ENCODE measurements at regions not wholly inside any gene's neighbourhood (a gene's known extent, or its start where the extent isn't known, plus 50 kb on each side); places are given as distances from the start of the nearest gene placed in this dataset.
A peak's percentile ranks its signal among the peaks of the same experiment; 100 is the strongest.

DNA sequence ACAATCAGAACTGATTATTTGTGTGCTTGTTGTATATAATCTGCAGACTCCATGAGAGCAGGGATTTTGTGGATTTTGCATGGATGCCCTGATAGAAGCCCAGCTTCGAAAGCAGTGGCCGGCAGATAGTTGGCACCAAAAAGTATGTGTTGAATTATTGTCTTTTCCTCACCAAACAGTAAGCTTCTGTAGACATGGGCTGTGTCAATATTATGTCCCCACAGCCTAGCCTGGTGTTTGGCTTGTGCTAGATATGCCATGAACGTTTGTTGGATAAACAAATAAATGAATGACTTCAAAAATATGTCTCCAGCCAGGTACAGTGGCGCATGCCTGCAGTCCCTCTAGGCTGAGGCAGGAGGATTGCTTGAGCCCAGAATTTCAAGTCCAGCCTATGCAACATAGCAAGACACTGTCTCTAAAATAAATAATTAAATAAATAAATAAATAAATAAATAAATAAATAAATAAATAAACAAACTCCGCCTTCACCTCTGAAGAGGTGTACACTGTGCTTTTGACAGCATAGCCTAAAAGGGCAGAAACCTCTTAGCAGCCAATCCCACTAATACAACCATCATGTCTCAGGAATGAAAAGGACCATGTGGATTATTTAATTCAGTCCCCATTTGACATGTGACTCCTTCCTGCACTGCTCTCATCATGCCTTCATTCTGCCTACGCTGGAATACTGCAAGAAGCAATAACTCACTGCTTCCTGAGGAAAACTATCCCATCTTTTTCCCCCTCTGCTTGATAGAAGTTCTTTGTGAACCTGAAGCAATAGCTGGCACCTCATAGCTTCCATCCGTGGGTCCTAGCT, 335.2 kb downstream of the FBXW7 start (continued):
- TF ChIP-seq, protein P1, sequence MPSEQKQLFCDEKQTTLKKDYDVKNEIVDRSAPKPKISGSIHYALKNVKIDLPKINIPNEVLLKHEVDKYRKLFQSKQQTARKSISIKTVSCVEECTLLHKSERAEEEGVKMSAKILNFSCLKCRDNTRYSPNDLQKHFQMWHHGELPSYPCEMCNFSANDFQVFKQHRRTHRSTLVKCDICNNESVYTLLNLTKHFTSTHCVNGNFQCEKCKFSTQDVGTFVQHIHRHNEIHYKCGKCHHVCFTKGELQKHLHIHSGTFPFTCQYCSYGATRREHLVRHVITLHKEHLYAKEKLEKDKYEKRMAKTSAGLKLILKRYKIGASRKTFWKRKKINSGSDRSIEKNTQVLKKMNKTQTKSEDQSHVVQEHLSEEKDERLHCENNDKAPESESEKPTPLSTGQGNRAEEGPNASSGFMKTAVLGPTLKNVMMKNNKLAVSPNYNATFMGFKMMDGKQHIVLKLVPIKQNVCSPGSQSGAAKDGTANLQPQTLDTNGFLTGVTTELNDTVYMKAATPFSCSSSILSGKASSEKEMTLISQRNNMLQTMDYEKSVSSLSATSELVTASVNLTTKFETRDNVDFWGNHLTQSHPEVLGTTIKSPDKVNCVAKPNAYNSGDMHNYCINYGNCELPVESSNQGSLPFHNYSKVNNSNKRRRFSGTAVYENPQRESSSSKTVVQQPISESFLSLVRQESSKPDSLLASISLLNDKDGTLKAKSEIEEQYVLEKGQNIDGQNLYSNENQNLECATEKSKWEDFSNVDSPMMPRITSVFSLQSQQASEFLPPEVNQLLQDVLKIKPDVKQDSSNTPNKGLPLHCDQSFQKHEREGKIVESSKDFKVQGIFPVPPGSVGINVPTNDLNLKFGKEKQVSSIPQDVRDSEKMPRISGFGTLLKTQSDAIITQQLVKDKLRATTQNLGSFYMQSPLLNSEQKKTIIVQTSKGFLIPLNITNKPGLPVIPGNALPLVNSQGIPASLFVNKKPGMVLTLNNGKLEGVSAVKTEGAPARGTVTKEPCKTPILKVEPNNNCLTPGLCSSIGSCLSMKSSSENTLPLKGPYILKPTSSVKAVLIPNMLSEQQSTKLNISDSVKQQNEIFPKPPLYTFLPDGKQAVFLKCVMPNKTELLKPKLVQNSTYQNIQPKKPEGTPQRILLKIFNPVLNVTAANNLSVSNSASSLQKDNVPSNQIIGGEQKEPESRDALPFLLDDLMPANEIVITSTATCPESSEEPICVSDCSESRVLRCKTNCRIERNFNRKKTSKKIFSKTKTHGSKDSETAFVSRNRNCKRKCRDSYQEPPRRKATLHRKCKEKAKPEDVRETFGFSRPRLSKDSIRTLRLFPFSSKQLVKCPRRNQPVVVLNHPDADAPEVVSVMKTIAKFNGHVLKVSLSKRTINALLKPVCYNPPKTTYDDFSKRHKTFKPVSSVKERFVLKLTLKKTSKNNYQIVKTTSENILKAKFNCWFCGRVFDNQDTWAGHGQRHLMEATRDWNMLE (tag by site-specific recombination; conservative IDR thresholded peaks at IDR 0.05; ENCODE audit: low read depth) = peak; percentile 84
- TF ChIP-seq SCRT2 (tag by site-specific recombination; IDR thresholded peaks at IDR 0.05) (no peak), ZNF830 (tag by site-specific recombination; IDR thresholded peaks at IDR 0.05; ENCODE audit: low read depth) (no peak), ZNF248 (tag by site-specific recombination; IDR thresholded peaks at IDR 0.05) (no peak), ZNF792 (tag by site-specific recombination; IDR thresholded peaks at IDR 0.05) (no peak), ZNF600 (tag by site-specific recombination; IDR thresholded peaks at IDR 0.05) (no peak), ZNF23 (tag by site-specific recombination; IDR thresholded peaks at IDR 0.05; ENCODE audit: borderline replicate concordance) (no peak), ZNF626 (tag by site-specific recombination; IDR thresholded peaks at IDR 0.05) (no peak), ZNF112 (tag by site-specific recombination; IDR thresholded peaks at IDR 0.05) (no peak)
- TF ChIP-seq, protein P2, sequence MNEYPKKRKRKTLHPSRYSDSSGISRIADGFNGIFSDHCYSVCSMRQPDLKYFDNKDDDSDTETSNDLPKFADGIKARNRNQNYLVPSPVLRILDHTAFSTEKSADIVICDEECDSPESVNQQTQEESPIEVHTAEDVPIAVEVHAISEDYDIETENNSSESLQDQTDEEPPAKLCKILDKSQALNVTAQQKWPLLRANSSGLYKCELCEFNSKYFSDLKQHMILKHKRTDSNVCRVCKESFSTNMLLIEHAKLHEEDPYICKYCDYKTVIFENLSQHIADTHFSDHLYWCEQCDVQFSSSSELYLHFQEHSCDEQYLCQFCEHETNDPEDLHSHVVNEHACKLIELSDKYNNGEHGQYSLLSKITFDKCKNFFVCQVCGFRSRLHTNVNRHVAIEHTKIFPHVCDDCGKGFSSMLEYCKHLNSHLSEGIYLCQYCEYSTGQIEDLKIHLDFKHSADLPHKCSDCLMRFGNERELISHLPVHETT (tag by site-specific recombination; IDR thresholded peaks at IDR 0.05) = no peak

DNA sequence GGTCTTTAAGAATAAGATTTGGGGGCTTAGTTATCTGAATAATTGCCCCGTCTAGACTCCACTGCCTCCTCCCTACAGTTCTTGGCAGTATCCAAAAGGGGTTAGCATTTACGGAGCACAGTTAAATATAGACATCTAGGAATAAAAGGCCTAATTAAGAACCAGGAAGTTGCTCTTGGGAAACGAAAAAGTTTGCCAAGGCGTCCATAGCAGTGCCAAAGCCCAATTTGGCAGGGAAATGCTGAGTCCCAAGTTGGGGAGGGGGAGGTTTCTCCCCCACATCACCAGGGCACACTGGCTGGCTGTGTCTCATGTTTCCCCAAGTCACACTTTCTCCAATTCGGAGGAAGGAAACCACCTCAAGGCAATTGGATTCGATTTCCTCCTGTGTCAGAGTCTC, 338.7 kb downstream of the FBXW7 start:
- CTCF ChIA-PET = no interaction called here
- POLR2A ChIA-PET = no interaction called here
- Histone ChIP-seq H3K4me1 (ENCODE audit: control insufficient read depth, insufficient read depth, low read length) (no peaks in the 10 kb centered on the region), H3K4me3 (ENCODE audit: low read depth, low read length) (no peak overlapping the region), H3K27ac (ENCODE audit: extremely low read depth, low read depth, low read length) (no peak overlapping the region), H3K9me3 (ENCODE audit: control insufficient read depth, insufficient read depth, low read depth, low read length) (no peaks in the 10 kb centered on the region), H3K36me3 (ENCODE audit: control insufficient read depth in 2 of 2, insufficient read depth in 1 of 2, low read length in 2 of 2) (no peaks in the 10 kb centered on the region)
- no peak for TF ChIP-seq YY2 (tag by site-specific recombination; IDR thresholded peaks at IDR 0.05)
- TF ChIP-seq IKZF3 (tag by site-specific recombination; IDR thresholded peaks at IDR 0.05) = no peak
- TF ChIP-seq ZNF112 (tag by site-specific recombination; IDR thresholded peaks at IDR 0.05) = no peak
- TF ChIP-seq GLIS1 (tag by site-specific recombination; IDR thresholded peaks at IDR 0.05) = no peak
- no peak for TF ChIP-seq ZNF600 (tag by site-specific recombination; IDR thresholded peaks at IDR 0.05)
- TF ChIP-seq ZNF266 (tag by site-specific recombination; IDR thresholded peaks at IDR 0.05; ENCODE audit: low read depth) = no peak
- no peak for TF ChIP-seq SETDB1 (IDR thresholded peaks at IDR 0.05; ENCODE audit: insufficient read length, low read length)
- no peak for TF ChIP-seq KLF9 (tag by site-specific recombination; IDR thresholded peaks at IDR 0.05; ENCODE audit: low read depth)
- TF ChIP-seq, protein P3, sequence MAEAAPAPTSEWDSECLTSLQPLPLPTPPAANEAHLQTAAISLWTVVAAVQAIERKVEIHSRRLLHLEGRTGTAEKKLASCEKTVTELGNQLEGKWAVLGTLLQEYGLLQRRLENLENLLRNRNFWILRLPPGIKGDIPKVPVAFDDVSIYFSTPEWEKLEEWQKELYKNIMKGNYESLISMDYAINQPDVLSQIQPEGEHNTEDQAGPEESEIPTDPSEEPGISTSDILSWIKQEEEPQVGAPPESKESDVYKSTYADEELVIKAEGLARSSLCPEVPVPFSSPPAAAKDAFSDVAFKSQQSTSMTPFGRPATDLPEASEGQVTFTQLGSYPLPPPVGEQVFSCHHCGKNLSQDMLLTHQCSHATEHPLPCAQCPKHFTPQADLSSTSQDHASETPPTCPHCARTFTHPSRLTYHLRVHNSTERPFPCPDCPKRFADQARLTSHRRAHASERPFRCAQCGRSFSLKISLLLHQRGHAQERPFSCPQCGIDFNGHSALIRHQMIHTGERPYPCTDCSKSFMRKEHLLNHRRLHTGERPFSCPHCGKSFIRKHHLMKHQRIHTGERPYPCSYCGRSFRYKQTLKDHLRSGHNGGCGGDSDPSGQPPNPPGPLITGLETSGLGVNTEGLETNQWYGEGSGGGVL (tag by site-specific recombination; IDR thresholded peaks at IDR 0.05) = no peak
- TF ChIP-seq ZNF391 (tag by site-specific recombination; IDR thresholded peaks at IDR 0.05; ENCODE audit: borderline replicate concordance, low read depth) = no peak
- TF ChIP-seq, protein P4, sequence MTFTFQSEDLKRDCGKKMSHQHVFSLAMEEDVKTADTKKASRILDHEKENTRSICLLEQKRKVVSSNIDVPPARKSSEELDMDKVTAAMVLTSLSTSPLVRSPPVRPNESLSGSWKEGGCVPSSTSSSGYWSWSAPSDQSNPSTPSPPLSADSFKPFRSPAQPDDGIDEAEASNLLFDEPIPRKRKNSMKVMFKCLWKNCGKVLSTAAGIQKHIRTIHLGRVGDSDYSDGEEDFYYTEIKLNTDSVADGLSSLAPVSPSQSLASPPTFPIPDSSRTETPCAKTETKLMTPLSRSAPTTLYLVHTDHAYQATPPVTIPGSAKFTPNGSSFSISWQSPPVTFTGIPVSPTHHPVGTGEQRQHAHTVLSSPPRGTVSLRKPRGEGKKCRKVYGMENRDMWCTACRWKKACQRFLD (tag by site-specific recombination; IDR thresholded peaks at IDR 0.05) = no peak
- no peak for TF ChIP-seq OSR2 (tag by site-specific recombination; IDR thresholded peaks at IDR 0.05)
- no peak for TF ChIP-seq SALL2 (tag by site-specific recombination; IDR thresholded peaks at IDR 0.05; ENCODE audit: borderline replicate concordance)
- TF ChIP-seq GFI1B (tag by site-specific recombination; IDR thresholded peaks at IDR 0.05) = no peak
- no peak for TF ChIP-seq ZNF830 (tag by site-specific recombination; IDR thresholded peaks at IDR 0.05; ENCODE audit: low read depth)
- TF ChIP-seq, protein P5, sequence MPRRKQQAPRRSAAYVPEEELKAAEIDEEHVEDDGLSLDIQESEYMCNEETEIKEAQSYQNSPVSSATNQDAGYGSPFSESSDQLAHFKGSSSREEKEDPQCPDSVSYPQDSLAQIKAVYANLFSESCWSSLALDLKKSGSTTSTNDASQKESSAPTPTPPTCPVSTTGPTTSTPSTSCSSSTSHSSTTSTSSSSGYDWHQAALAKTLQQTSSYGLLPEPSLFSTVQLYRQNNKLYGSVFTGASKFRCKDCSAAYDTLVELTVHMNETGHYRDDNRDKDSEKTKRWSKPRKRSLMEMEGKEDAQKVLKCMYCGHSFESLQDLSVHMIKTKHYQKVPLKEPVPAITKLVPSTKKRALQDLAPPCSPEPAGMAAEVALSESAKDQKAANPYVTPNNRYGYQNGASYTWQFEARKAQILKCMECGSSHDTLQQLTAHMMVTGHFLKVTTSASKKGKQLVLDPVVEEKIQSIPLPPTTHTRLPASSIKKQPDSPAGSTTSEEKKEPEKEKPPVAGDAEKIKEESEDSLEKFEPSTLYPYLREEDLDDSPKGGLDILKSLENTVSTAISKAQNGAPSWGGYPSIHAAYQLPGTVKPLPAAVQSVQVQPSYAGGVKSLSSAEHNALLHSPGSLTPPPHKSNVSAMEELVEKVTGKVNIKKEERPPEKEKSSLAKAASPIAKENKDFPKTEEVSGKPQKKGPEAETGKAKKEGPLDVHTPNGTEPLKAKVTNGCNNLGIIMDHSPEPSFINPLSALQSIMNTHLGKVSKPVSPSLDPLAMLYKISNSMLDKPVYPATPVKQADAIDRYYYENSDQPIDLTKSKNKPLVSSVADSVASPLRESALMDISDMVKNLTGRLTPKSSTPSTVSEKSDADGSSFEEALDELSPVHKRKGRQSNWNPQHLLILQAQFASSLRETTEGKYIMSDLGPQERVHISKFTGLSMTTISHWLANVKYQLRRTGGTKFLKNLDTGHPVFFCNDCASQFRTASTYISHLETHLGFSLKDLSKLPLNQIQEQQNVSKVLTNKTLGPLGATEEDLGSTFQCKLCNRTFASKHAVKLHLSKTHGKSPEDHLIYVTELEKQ (tag by site-specific recombination; IDR thresholded peaks at IDR 0.05; ENCODE audit: borderline replicate concordance) = no peak
